DMS79 (cell line): ENCODE measurements at regions not wholly inside any gene's neighbourhood (a gene's known extent, or its start where the extent isn't known, plus 50 kb on each side); places are given as distances from the start of the nearest gene placed in this dataset.

Experiments
- DNase-seq: peaks from one replicate; lab custom pipeline; 2025; lab: John Stamatoyannopoulos, UW

DNA sequence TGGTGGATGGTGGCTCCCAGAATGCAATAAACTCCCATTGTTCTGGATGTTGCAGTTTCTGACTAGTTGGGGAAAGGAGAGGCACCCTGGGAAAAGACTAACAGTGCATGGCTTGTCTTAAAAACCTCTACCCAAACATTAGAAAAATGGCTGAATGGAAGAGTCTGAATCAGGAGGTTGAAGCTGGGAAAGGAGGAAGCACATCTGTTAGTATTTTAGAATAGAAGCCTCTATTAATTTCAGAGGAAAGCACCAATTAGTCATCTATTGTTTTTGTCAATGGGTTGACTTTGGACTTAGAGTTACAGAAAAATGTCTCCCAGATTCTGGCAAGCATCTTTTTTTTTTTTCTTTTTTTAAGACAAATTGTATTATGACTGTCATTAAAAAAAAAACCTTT lies 56.1 kb upstream of the ELMO1 start:
- DNase-seq, result no peak

DNA sequence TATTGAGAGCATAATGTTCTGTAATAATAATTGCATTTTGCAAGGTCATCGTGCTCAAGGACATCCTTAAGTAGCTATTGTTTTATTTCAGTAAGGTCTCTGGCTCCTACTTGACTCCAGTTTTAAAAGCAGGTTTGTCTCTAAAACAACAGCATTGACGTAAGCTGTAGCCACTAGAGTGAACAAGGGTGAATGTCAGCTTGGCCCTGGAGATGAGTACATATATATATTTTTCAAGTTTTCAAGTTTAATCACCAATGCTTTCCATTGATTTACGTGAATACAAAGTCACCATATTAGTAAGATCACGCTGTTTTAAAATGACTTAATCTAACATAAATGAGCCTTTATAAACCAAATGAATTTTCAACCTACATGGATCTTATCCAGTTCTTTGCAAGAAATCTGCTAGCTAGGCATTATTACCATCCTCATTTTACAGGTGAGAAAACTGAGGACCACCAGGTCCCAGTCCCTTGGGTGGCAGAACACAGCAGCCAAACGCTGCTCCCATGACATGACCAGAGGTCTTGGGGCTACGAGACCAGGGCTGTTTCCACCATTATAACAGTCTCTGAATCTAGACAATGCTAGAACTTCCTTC lies 57.2 kb upstream of the ELMO1 start:
- DNase-seq, result no peak

GRCh38 chr7:37508118-37508517 lies 59.5 kb upstream of the ELMO1 start:
- no peak for DNase-seq

DNA sequence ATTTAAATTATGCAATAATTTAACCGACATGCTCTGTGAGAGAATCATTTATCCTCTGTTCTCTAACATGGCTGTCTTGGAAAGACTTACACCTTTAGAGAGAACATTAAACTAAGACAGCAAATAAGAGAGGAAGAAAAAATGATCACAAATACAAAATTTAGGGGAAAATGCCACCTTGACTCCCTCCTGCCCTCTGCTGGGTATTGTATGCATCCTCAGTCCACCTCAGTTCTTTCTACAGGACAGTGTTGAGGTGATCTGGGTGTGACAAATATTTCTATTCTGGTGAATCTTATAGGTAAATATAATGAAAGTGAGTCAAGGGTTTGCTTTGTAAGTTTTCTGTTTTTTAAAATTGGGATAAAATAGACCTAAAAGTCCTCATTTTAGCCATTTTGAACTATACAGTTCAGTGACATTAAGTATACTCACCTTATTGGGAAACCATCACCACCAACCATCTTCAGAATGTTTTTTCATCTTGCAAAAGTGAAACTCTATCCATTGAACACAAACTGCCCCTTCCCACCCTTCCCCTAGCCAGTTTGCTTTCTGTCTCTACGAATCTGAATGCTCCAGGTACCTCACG lies 61.5 kb upstream of the ELMO1 start:
- no peak for DNase-seq

- DNase-seq, result no peak
Measured at GRCh38 chr7:37511915-37512314, 63.3 kb upstream of the ELMO1 start.

- no peak for DNase-seq
Measured at GRCh38 chr7:37514497-37514896, 65.8 kb upstream of the ELMO1 start.

DNA sequence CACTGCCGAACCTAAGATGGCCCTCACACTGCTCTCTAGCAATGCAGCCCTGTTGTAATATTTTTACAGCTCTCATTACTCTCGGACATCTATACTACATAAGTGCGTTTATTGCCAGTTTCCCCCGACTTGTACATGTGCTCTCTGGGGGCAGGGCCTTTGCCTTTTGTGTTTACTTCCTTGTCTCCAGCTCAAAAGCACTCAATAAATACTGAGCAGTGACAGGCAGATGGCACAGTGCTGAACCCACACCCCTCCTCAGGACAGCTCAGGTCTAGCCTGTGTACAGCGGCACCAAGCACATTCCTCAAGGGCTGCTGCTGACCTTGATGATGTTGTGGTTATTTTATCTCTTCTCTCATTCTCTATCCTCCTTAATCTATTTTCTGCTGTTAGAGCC lies 68.0 kb upstream of the ELMO1 start:
- DNase-seq, result no peak

- DNase-seq, result no peak
Measured at GRCh38 chr7:37518266-37518665, 69.6 kb upstream of the ELMO1 start.

- DNase-seq, result no peak
Measured at GRCh38 chr7:37524056-37524455, 75.4 kb upstream of the ELMO1 start.

DNA sequence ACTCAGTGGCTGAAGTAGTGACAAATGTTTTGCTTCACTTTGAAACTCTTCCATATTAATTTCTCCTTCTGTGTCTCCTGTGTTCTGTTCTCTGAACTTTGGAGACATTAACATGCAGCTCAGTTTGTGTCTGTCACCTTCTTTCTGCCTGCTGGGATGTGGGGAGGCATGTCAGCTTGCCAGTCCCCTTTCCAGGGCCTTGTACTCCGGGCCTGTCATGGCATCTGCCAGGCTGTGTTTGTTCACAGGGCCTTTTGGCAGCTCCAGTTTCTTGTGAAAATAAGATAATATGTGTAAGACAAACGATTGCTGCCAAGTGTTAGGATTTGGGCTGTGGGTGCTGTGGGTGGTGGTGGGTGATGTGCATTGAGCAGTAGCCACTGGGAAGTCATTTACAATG lies 76.1 kb upstream of the ELMO1 start:
- no peak for DNase-seq

DNA sequence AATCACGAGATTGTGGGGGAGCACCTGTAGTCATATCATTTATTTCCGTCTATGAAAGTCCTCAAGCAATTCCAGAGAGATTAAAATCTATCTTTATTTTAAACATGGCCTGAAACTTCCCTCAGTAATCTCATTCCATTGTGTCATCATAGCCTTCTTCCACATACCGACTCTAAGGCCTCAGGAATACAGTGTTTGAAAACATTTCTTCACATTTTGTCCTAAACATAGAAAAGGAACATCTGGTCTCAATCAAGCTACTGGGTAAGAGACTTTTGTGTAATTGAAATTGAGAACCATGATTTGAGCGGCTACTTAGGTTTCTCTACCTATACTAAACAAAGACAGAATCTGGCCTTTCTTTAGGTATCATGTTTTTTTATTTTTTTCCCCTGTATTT lies 78.0 kb upstream of the ELMO1 start:
- DNase-seq, result no peak

- DNase-seq, result no peak
Measured at GRCh38 chr7:37527109-37527508, 78.4 kb upstream of the ELMO1 start.

DNA sequence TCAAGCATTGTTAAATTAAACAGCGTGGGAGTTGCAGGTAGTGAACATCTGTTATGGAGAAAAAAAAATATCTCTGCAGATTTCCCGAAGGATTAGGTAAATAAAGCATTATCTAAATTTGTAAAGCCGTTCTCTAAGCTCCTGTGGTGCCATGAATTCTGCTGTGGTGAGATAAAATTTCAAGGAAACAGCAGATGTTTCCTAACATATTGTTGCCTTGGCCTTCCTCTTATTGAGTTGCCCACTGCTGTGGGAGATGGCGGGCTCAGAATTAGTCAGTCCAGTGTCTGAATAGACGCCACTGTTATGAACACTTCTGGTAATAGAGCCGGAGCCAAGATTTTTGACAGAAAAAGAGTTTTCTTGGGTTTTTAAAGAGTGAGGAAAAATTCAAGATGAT lies 82.6 kb upstream of the ELMO1 start:
- DNase-seq, result no peak

GRCh38 chr7:37532636-37533035 lies 84.0 kb upstream of the ELMO1 start:
- DNase-seq, result no peak

DNA sequence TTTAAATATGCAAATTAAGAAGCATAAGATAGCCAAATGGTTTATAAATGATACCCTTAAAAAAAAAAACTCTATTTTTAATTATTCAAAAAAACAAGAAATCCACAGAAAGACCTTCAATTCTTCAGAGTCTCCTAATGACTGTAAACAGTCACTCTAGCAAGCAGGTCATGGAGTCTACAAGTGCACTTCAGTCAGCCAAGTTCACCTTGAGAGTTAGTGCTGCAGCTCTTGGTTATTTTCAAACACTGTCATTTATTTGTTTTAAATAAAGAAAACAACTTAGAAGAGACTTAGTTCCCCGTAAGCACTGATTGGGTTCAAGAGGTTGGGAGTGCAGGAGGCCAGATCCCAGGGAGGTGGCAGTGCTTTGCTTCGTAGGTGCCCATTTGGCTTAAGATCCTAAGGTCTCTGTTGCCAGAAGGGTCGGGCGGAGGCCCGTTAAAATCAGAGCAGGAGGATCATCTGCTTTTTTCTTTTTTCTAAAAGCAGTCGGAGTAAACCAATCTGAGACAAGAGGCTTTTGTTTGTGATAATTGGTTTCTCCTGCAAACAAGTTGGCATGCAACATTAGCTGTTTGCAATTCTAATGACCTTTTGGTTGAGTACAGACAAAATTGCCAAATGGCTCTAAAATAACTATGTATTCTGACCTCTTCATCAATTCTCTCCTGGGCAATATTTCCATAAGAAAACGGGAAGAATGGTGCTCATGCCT lies 86.4 kb upstream of the ELMO1 start:
- peak; percentile 0 for DNase-seq

DNA sequence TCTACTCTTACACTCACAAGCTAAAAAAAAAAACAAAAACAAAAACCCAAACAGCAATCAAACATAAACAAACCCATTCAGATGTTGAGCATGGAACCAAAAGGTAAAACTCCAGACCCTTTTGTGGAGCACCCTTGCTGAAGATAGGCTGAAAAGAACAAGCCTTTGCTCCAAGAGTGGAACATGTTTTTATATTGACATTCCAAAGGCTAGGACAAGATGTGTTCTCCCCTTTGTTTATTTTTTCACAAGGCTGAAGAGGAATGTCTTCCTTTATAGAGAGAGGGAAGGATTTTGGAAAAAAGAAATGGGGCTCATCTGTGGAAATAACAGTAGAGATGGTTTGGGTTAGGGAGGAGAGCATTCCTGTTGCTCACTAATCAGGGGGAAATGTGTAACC lies 87.2 kb upstream of the ELMO1 start:
- no peak for DNase-seq

DNA sequence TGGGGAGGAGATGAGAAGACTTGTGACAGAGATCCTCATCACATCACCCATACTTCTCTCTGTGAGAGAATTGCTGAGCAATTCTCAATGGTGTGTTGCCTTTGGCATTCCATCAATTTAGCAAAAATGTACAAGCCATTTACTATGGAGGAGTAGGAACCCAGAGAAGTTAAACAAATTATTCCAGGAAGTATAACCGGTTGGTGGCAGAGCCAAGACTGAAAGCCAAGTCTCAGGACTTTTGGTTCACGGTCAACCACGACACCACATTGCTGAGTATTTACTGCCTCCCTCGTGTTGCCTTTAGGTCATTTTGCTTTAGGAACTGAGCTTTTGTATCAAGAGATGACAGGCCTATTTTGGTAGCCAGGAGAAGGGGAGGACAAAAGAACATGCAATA lies 88.0 kb upstream of the ELMO1 start:
- no peak for DNase-seq

GRCh38 chr7:37537439-37537838 lies 88.8 kb upstream of the ELMO1 start:
- no peak for DNase-seq

DNA sequence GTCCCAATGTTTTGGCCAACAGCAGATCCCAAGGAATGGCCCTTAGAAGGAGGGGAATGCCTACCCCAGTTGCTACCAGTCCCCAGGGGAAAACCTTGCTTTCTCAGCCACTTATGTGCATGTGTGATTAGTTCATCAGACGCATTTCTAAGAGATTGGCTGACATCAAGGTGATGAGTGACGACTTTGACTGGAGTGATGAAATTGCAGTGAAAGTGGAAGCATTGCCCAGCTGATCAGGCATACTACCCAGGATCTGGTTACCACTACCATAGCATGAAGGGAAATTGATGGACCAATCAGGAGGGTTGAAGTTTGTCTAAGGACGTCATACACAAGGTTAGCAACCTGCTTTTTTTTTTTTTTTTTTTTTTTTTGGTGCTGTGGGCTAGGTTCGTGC lies 90.3 kb upstream of the ELMO1 start:
- DNase-seq, result no peak

- DNase-seq, result no peak
Measured at GRCh38 chr7:37540917-37541316, 92.3 kb upstream of the ELMO1 start.

DNA sequence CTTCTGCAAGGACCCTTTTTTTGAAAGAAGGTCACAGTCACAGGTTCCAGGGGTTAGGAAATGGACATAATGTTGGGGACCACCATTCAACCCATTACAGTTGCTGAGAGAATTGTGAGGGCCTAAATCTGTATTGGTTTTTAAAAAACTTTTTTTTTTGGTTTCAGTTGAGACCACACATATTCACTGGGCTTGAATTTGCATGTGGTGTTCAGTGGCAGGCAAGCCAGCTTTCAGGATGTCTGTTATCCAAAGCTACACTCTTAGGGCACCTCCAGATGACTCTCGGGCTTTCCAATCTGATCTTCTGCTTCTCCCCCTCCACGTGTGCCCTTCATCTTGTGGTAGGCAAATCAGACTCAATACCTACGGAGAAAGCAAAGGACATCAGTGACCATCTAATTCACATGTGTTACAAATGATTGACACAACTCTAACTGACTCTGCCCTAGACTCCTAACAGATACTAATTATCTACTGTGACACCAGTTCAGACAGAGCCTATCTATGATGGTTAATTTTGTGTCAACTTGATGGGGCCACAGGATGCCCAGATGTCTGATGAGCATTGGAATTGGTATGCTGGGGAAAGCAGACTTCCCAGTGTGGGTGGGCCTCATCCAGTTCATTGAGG lies 93.3 kb upstream of the ELMO1 start:
- DNase-seq, result no peak

DNA sequence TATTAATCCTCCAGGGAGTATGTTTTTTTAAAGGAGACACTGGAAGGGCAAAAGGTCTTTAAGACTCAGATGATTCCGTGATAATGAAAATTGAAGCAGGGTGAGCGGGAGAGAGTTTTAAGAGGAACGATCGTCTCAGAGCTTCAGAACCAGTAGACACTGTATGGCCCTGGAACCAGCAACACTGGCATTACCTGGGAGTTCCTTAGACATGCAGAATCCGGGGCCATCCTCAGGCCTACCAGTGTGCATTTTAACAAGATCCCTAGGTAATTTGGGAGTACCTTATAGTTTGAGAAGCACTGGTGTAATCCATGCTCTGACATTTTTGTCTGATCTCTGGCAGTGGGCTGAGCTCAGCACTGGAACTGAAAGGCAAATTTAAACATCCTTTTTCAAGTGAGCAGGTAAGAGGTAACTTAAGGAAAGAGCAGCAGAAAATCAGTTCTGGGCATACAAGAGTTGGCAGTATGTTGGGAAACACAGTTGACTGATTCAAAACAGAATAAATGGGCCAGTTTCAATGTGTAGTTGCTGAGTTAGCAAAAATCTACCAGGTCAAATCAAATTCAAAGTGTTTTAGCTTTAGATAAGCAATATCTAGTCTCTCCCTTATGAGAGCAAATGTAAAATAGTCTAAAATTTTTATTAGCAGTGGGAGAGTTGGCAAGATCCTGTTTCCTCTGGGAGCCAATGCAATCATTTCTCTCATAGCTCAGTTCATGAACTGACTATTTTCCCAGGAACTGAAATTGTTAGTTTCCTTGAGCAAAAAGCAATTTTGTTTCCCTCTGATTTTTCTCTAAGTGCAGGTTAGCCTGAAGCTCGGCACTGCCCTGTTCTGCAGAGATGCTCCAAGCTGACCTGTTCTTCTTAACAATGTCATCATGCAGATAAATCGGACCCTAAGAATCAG lies 97.2 kb upstream of the ELMO1 start:
- no peak for DNase-seq
